ENCODE measurements at regions not wholly inside any gene's neighbourhood (a gene's known extent, or its start where the extent isn't known, plus 50 kb on each side); places are given as distances from the start of the nearest gene placed in this dataset.

GRCh38 chr5:152584103-152584502 is 179.0 kb upstream of the NMUR2 start:
- FAIRE-seq (no peak), DNase-seq (ENCODE audit: low read depth in 1 of 2, low spot score in 2 of 2) (no peak)
- H3K4ac ChIP-seq (replicated peaks; ENCODE audit: insufficient read length, low read depth, low read length) = no peak overlapping the region
- no peak overlapping the region for H2BK20ac ChIP-seq (ENCODE audit: low read length)
- no peak overlapping the region for H2BK5ac ChIP-seq (ENCODE audit: low read depth, low read length)
- H4K8ac ChIP-seq (ENCODE audit: extremely low read depth, insufficient read depth, low read length) = no peak overlapping the region
- WGBS, 2 experiments (ENCODE audit: extremely low coverage in 1 of 2, insufficient coverage in 1 of 2, insufficient read length in 1 of 2, insufficient replicate concordance in 2 of 2, low coverage in 1 of 2, low lambda C conversion rate in 2 of 2, missing lambda C conversion rate in 1 of 2) = 97% methylated on average over 3 of the region's 3 CpGs; no CpG with 5 or more reads in 1 of the 2 experiments
- H2AK5ac ChIP-seq (ENCODE audit: low read depth, low read length) = no peak overlapping the region
- H3K14ac ChIP-seq (ENCODE audit: insufficient read length) = no peak overlapping the region
- no peak overlapping the region for H3K23ac ChIP-seq (ENCODE audit: insufficient read length)
- POLR2A ChIA-PET (ENCODE audit: partially characterized antibody) = no interaction called here
- H2BK15ac ChIP-seq (ENCODE audit: low read length) = no peak overlapping the region
- no peak overlapping the region for H3K4me2 ChIP-seq (ENCODE audit: insufficient read depth in 1 of 2, low read depth in 2 of 2, low read length in 2 of 2)
- H3K79me1 ChIP-seq (ENCODE audit: low read depth, low read length) = no peaks in the 10 kb centered on the region
- H4K20me1 ChIP-seq (replicated peaks in 1 of 2; ENCODE audit: control insufficient read depth in 1 of 2, insufficient read depth in 2 of 2, low read length in 2 of 2) = no peaks in the 10 kb centered on the region
- H2AFZ ChIP-seq (ENCODE audit: low read length) = no peak overlapping the region
- H3K23me2 ChIP-seq (ENCODE audit: low read depth, low read length) = no peaks in the 10 kb centered on the region
- H3K56ac ChIP-seq (replicated peaks; ENCODE audit: insufficient read length, low read depth, low read length) = no peak overlapping the region
- H3K4me1 ChIP-seq (replicated peaks in 1 of 4; ENCODE audit: control insufficient read depth in 3 of 4, insufficient read depth in 4 of 4, low read length in 3 of 4) = no peaks in the 10 kb centered on the region
- no peak overlapping the region for H4K5ac ChIP-seq (ENCODE audit: insufficient read length, low read depth, low read length)
- H3K9ac ChIP-seq (replicated peaks in 1 of 4; ENCODE audit: extremely low read depth in 1 of 4, low read depth in 3 of 4, low read length in 3 of 4) = no peak overlapping the region
- no peak overlapping the region for H3K18ac ChIP-seq (ENCODE audit: extremely low read depth, low read length)
- no peaks in the 10 kb centered on the region for H3K79me2 ChIP-seq (ENCODE audit: control insufficient read depth in 1 of 2, insufficient read depth in 2 of 2, low read length in 2 of 2)
- no peaks in the 10 kb centered on the region for H3K36me3 ChIP-seq (ENCODE audit: control insufficient read depth in 2 of 4, insufficient read depth in 4 of 4, low read length in 3 of 4)
- H2BK12ac ChIP-seq (ENCODE audit: low read depth, low read length) = no peak overlapping the region
- no peak overlapping the region for H4K91ac ChIP-seq (replicated peaks; ENCODE audit: insufficient read length, low read length)
- no peaks in the 10 kb centered on the region for H3K9me3 ChIP-seq (ENCODE audit: insufficient read depth in 2 of 2, low read depth in 1 of 2, low read length in 1 of 2)
- no peak overlapping the region for H3K27ac ChIP-seq (ENCODE audit: low read depth, low read length)
- no peak overlapping the region for H2BK120ac ChIP-seq (replicated peaks; ENCODE audit: low read depth, low read length)
- H3K27me3 ChIP-seq (replicated peaks in 1 of 4; ENCODE audit: control insufficient read depth in 3 of 4, extremely low read depth in 1 of 4, insufficient read depth in 3 of 4, low read length in 3 of 4) = no peaks in the 10 kb centered on the region
- CTCF ChIA-PET (ENCODE audit: partially characterized antibody) = interaction anchor here (1.7 kb wide), 1 partner anchor 24 kb away, joined by 4 read pairs; no protein-coding TSS in a partner anchor
- H3K4me3 ChIP-seq (ENCODE audit: extremely low read depth in 1 of 4, insufficient read depth in 2 of 4, low read depth in 3 of 4, low read length in 4 of 4) = no peak overlapping the region
- no peak for TF ChIP-seq NRF1 (IDR thresholded peaks at IDR 0.05; ENCODE audit: low read depth, low read length)
- TF ChIP-seq YY1 (IDR thresholded peaks at IDR 0.05; ENCODE audit: low read depth, low read length) = no peak
- no peak for TF ChIP-seq TAF7 (optimal IDR thresholded peaks at IDR 0.05; ENCODE audit: borderline replicate concordance, low read depth, low read length)
- no peak for TF ChIP-seq ATF2 (IDR thresholded peaks at IDR 0.05; ENCODE audit: low read length)
- no peak for TF ChIP-seq RAD21 (IDR thresholded peaks at IDR 0.05 in 1 of 2, conservative IDR thresholded peaks at IDR 0.05 in 1 of 2; ENCODE audit: low read depth in 2 of 2, low read length in 2 of 2)
- no peak for TF ChIP-seq KDM5A (IDR thresholded peaks at IDR 0.05; ENCODE audit: low read length)
- TF ChIP-seq CTCF (IDR thresholded peaks at IDR 0.05; ENCODE audit: control extremely low read depth in 1 of 3, insufficient read depth in 1 of 3, low read depth in 1 of 3, low read length in 3 of 3) = no peak
- TF ChIP-seq ATF3 (IDR thresholded peaks at IDR 0.05; ENCODE audit: insufficient read depth, low read depth, low read length) = no peak
- no peak for TF ChIP-seq POLR2A (IDR thresholded peaks at IDR 0.05; ENCODE audit: control extremely low read depth in 1 of 2, low read depth in 2 of 2, low read length in 2 of 2)
